Coronary artery (tissue), 2 donors: ENCODE measurements at regions not wholly inside any gene's neighbourhood (a gene's known extent, or its start where the extent isn't known, plus 50 kb on each side); places are given as distances from the start of the nearest gene placed in this dataset.

Source experiments
- DNase-seq: peaks from one replicate; pipeline ENCODE4 v3.0.0-alpha.2; 2017; ENCODE audit warnings: low spot score
- H3K27ac ChIP-seq, 2 donors: fragments of 200-600 bp; sonication (generic); one replicate each; pipeline ENCODE4 v1.5.1; 2016 to 2019
- H3K4me3 ChIP-seq: fragments of 200-600 bp; sonication (generic); 2 replicates; pipeline ENCODE4 v1.5.1; 2016; ENCODE audit warnings: mild to moderate bottlenecking, moderate library complexity
- CTCF ChIP-seq: fragments of 200-600 bp; sonication (generic); IDR thresholded peaks from one replicate; pipeline ENCODE4 v1.5.1; 2019; ENCODE audit warnings: antibody characterized with exemption

GRCh38 chr13:56009418-56009817 lies 1131.3 kb upstream of the PRR20A start:
- Histone ChIP-seq H3K4me3 (no peak overlapping the region), H3K27ac (no peak overlapping the region)
- DNase-seq: no peak
- TF ChIP-seq CTCF: no peak

- TF ChIP-seq CTCF: no peak
These were observed 1128.1 kb upstream of the PRR20A start for GRCh38 chr13:56012644-56013043.

GRCh38 chr13:56015919-56016318 lies 1124.8 kb upstream of the PRR20A start:
- TF ChIP-seq CTCF: no peak
- H3K4me3 ChIP-seq: no peak overlapping the region
- no peak overlapping the region for H3K27ac ChIP-seq
- no peak for DNase-seq

More at GRCh38 chr13:56012644-56013043, 1128.1 kb upstream of the PRR20A start:
- no peak overlapping the region for H3K4me3 ChIP-seq
- H3K27ac ChIP-seq: no peak overlapping the region
- no peak for DNase-seq

- no peak for DNase-seq
- Histone ChIP-seq H3K27ac (no peak overlapping the region), H3K4me3 (no peak overlapping the region)
- TF ChIP-seq CTCF: no peak
These were observed 1121.1 kb upstream of the PRR20A start for GRCh38 chr13:56019606-56020005.

GRCh38 chr13:56020425-56020824 lies 1120.3 kb upstream of the PRR20A start:
- Histone ChIP-seq H3K27ac (no peak overlapping the region), H3K4me3 (no peak overlapping the region)
- no peak for TF ChIP-seq CTCF
- no peak for DNase-seq

GRCh38 chr13:56039992-56040391 lies 1100.7 kb upstream of the PRR20A start:
- Histone ChIP-seq H3K4me3 (no peak overlapping the region), H3K27ac (no peak overlapping the region)
- no peak for DNase-seq
- TF ChIP-seq CTCF: no peak

GRCh38 chr13:56066321-56066720 lies 1074.4 kb upstream of the PRR20A start:
- Histone ChIP-seq H3K27ac (no peak overlapping the region), H3K4me3 (no peak overlapping the region)
- no peak for DNase-seq
- no peak for TF ChIP-seq CTCF
